ENCODE measurements at regions not wholly inside any gene's neighbourhood (a gene's known extent, or its start where the extent isn't known, plus 50 kb on each side); places are given as distances from the start of the nearest gene placed in this dataset.

- no peaks in the 10 kb centered on the region for H3K9me3 ChIP-seq (ENCODE audit: control insufficient read depth in 1 of 2, low read length in 2 of 2)
- H3K4me3 ChIP-seq (ENCODE audit: low read depth in 1 of 2, low read length in 2 of 2) = no peak overlapping the region
- H3K4me1 ChIP-seq (ENCODE audit: control insufficient read depth in 1 of 2, insufficient read depth in 2 of 2, low read length in 2 of 2) = no peaks in the 10 kb centered on the region
- no peak overlapping the region for H3K9ac ChIP-seq (ENCODE audit: low read depth in 1 of 2, low read length in 2 of 2)
- H3K27ac ChIP-seq (ENCODE audit: low read depth, low read length) = no peak overlapping the region
- H3K36me3 ChIP-seq (ENCODE audit: control insufficient read depth in 1 of 2, insufficient read depth in 2 of 2, low read length in 2 of 2) = no peaks in the 10 kb centered on the region
- no peaks in the 10 kb centered on the region for H3K27me3 ChIP-seq (ENCODE audit: control insufficient read depth in 1 of 2, insufficient read depth in 2 of 2, low read length in 2 of 2)
These were observed 694.9 kb upstream of the LRRN3 start for GRCh38 chr7:110396021-110396420.

GRCh38 chr7:110397927-110398660 is 692.8 kb upstream of the LRRN3 start:
- Histone ChIP-seq H3K27ac (ENCODE audit: low read depth, low read length) (no peak overlapping the region), H3K4me3 (ENCODE audit: low read depth in 1 of 2, low read length in 2 of 2) (no peak overlapping the region), H3K4me1 (ENCODE audit: control insufficient read depth in 1 of 2, insufficient read depth in 2 of 2, low read length in 2 of 2) (no peaks in the 10 kb centered on the region), H3K9me3 (ENCODE audit: control insufficient read depth in 1 of 2, low read length in 2 of 2) (no peaks in the 10 kb centered on the region), H3K36me3 (ENCODE audit: control insufficient read depth in 1 of 2, insufficient read depth in 2 of 2, low read length in 2 of 2) (no peaks in the 10 kb centered on the region), H3K9ac (ENCODE audit: low read depth in 1 of 2, low read length in 2 of 2) (no peak overlapping the region), H3K27me3 (ENCODE audit: control insufficient read depth in 1 of 2, insufficient read depth in 2 of 2, low read length in 2 of 2) (no peaks in the 10 kb centered on the region)

GRCh38 chr7:110399421-110399820 is 691.5 kb upstream of the LRRN3 start:
- Histone ChIP-seq H3K4me3 (ENCODE audit: low read depth in 1 of 2, low read length in 2 of 2) (no peak overlapping the region), H3K27me3 (ENCODE audit: control insufficient read depth in 1 of 2, insufficient read depth in 2 of 2, low read length in 2 of 2) (no peaks in the 10 kb centered on the region), H3K4me1 (ENCODE audit: control insufficient read depth in 1 of 2, insufficient read depth in 2 of 2, low read length in 2 of 2) (no peaks in the 10 kb centered on the region)

GRCh38 chr7:110400411-110400810 is 690.5 kb upstream of the LRRN3 start:
- no peak overlapping the region for H3K27ac ChIP-seq (ENCODE audit: low read depth, low read length)
- H3K9ac ChIP-seq (ENCODE audit: low read depth in 1 of 2, low read length in 2 of 2) = no peak overlapping the region
- no peak overlapping the region for H3K4me3 ChIP-seq (ENCODE audit: low read depth in 1 of 2, low read length in 2 of 2)
- no peaks in the 10 kb centered on the region for H3K4me1 ChIP-seq (ENCODE audit: control insufficient read depth in 1 of 2, insufficient read depth in 2 of 2, low read length in 2 of 2)
- no peaks in the 10 kb centered on the region for H3K27me3 ChIP-seq (ENCODE audit: control insufficient read depth in 1 of 2, insufficient read depth in 2 of 2, low read length in 2 of 2)
- H3K36me3 ChIP-seq (ENCODE audit: control insufficient read depth in 1 of 2, insufficient read depth in 2 of 2, low read length in 2 of 2) = no peaks in the 10 kb centered on the region
- H3K9me3 ChIP-seq (ENCODE audit: control insufficient read depth in 1 of 2, low read length in 2 of 2) = no peaks in the 10 kb centered on the region

More at GRCh38 chr7:110399421-110399820, 691.5 kb upstream of the LRRN3 start:
- no peak overlapping the region for H3K9ac ChIP-seq (ENCODE audit: low read depth in 1 of 2, low read length in 2 of 2)
- no peaks in the 10 kb centered on the region for H3K36me3 ChIP-seq (ENCODE audit: control insufficient read depth in 1 of 2, insufficient read depth in 2 of 2, low read length in 2 of 2)
- no peak overlapping the region for H3K27ac ChIP-seq (ENCODE audit: low read depth, low read length)
- H3K9me3 ChIP-seq (ENCODE audit: control insufficient read depth in 1 of 2, low read length in 2 of 2) = no peaks in the 10 kb centered on the region

GRCh38 chr7:110407242-110407641 is 683.7 kb upstream of the LRRN3 start:
- Histone ChIP-seq H3K9ac (ENCODE audit: low read depth in 1 of 2, low read length in 2 of 2) (no peak overlapping the region), H3K27me3 (ENCODE audit: control insufficient read depth in 1 of 2, insufficient read depth in 2 of 2, low read length in 2 of 2) (no peaks in the 10 kb centered on the region), H3K9me3 (ENCODE audit: control insufficient read depth in 1 of 2, low read length in 2 of 2) (no peaks in the 10 kb centered on the region), H3K4me3 (ENCODE audit: low read depth in 1 of 2, low read length in 2 of 2) (no peak overlapping the region), H3K4me1 (ENCODE audit: control insufficient read depth in 1 of 2, insufficient read depth in 2 of 2, low read length in 2 of 2) (no peaks in the 10 kb centered on the region), H3K27ac (ENCODE audit: low read depth, low read length) (no peak overlapping the region), H3K36me3 (ENCODE audit: control insufficient read depth in 1 of 2, insufficient read depth in 2 of 2, low read length in 2 of 2) (no peaks in the 10 kb centered on the region)

- Histone ChIP-seq H3K4me1 (ENCODE audit: control insufficient read depth in 1 of 2, insufficient read depth in 2 of 2, low read length in 2 of 2) (no peaks in the 10 kb centered on the region), H3K27me3 (ENCODE audit: control insufficient read depth in 1 of 2, insufficient read depth in 2 of 2, low read length in 2 of 2) (no peaks in the 10 kb centered on the region), H3K9me3 (ENCODE audit: control insufficient read depth in 1 of 2, low read length in 2 of 2) (no peaks in the 10 kb centered on the region), H3K36me3 (ENCODE audit: control insufficient read depth in 1 of 2, insufficient read depth in 2 of 2, low read length in 2 of 2) (no peaks in the 10 kb centered on the region), H3K4me3 (ENCODE audit: low read depth in 1 of 2, low read length in 2 of 2) (no peak overlapping the region), H3K27ac (ENCODE audit: low read depth, low read length) (no peak overlapping the region), H3K9ac (ENCODE audit: low read depth in 1 of 2, low read length in 2 of 2) (no peak overlapping the region)
These were observed 683.2 kb upstream of the LRRN3 start for GRCh38 chr7:110407706-110408105.

- Histone ChIP-seq H3K9me3 (ENCODE audit: control insufficient read depth in 1 of 2, low read length in 2 of 2) (no peaks in the 10 kb centered on the region), H3K27me3 (ENCODE audit: control insufficient read depth in 1 of 2, insufficient read depth in 2 of 2, low read length in 2 of 2) (no peaks in the 10 kb centered on the region), H3K4me1 (ENCODE audit: control insufficient read depth in 1 of 2, insufficient read depth in 2 of 2, low read length in 2 of 2) (no peaks in the 10 kb centered on the region), H3K9ac (ENCODE audit: low read depth in 1 of 2, low read length in 2 of 2) (no peak overlapping the region), H3K4me3 (ENCODE audit: low read depth in 1 of 2, low read length in 2 of 2) (no peak overlapping the region), H3K27ac (ENCODE audit: low read depth, low read length) (no peak overlapping the region), H3K36me3 (ENCODE audit: control insufficient read depth in 1 of 2, insufficient read depth in 2 of 2, low read length in 2 of 2) (no peaks in the 10 kb centered on the region)
These were observed 678.3 kb upstream of the LRRN3 start for GRCh38 chr7:110412614-110413013.

- no peaks in the 10 kb centered on the region for H3K27me3 ChIP-seq (ENCODE audit: control insufficient read depth in 1 of 2, insufficient read depth in 2 of 2, low read length in 2 of 2)
- H3K36me3 ChIP-seq (ENCODE audit: control insufficient read depth in 1 of 2, insufficient read depth in 2 of 2, low read length in 2 of 2) = no peaks in the 10 kb centered on the region
- H3K9ac ChIP-seq (ENCODE audit: low read depth in 1 of 2, low read length in 2 of 2) = no peak overlapping the region
- no peak overlapping the region for H3K4me3 ChIP-seq (ENCODE audit: low read depth in 1 of 2, low read length in 2 of 2)
- no peaks in the 10 kb centered on the region for H3K4me1 ChIP-seq (ENCODE audit: control insufficient read depth in 1 of 2, insufficient read depth in 2 of 2, low read length in 2 of 2)
- H3K9me3 ChIP-seq (ENCODE audit: control insufficient read depth in 1 of 2, low read length in 2 of 2) = no peaks in the 10 kb centered on the region
- H3K27ac ChIP-seq (ENCODE audit: low read depth, low read length) = no peak overlapping the region
These were observed 677.9 kb upstream of the LRRN3 start for GRCh38 chr7:110413038-110413437.

GRCh38 chr7:110417611-110418010 is 673.3 kb upstream of the LRRN3 start:
- H3K27me3 ChIP-seq (ENCODE audit: control insufficient read depth in 1 of 2, insufficient read depth in 2 of 2, low read length in 2 of 2) = no peaks in the 10 kb centered on the region
- no peaks in the 10 kb centered on the region for H3K9me3 ChIP-seq (ENCODE audit: control insufficient read depth in 1 of 2, low read length in 2 of 2)
- H3K27ac ChIP-seq (ENCODE audit: low read depth, low read length) = no peak overlapping the region
- H3K36me3 ChIP-seq (ENCODE audit: control insufficient read depth in 1 of 2, insufficient read depth in 2 of 2, low read length in 2 of 2) = no peaks in the 10 kb centered on the region
- no peak overlapping the region for H3K9ac ChIP-seq (ENCODE audit: low read depth in 1 of 2, low read length in 2 of 2)
- H3K4me3 ChIP-seq (ENCODE audit: low read depth in 1 of 2, low read length in 2 of 2) = no peak overlapping the region
- H3K4me1 ChIP-seq (ENCODE audit: control insufficient read depth in 1 of 2, insufficient read depth in 2 of 2, low read length in 2 of 2) = no peaks in the 10 kb centered on the region

GRCh38 chr7:110418659-110419280 is 672.2 kb upstream of the LRRN3 start:
- H3K27me3 ChIP-seq (ENCODE audit: control insufficient read depth in 1 of 2, insufficient read depth in 2 of 2, low read length in 2 of 2) = no peaks in the 10 kb centered on the region
- no peak overlapping the region for H3K9ac ChIP-seq (ENCODE audit: low read depth in 1 of 2, low read length in 2 of 2)
- no peaks in the 10 kb centered on the region for H3K4me1 ChIP-seq (ENCODE audit: control insufficient read depth in 1 of 2, insufficient read depth in 2 of 2, low read length in 2 of 2)
- no peaks in the 10 kb centered on the region for H3K36me3 ChIP-seq (ENCODE audit: control insufficient read depth in 1 of 2, insufficient read depth in 2 of 2, low read length in 2 of 2)
- no peaks in the 10 kb centered on the region for H3K9me3 ChIP-seq (ENCODE audit: control insufficient read depth in 1 of 2, low read length in 2 of 2)
- H3K4me3 ChIP-seq (ENCODE audit: low read depth in 1 of 2, low read length in 2 of 2) = no peak overlapping the region
- no peak overlapping the region for H3K27ac ChIP-seq (ENCODE audit: low read depth, low read length)

Data from duodenal mucosa (tissue), 2 donors.